Colonic mucosa (tissue), 4 donors: ENCODE measurements at regions not wholly inside any gene's neighbourhood (a gene's known extent, or its start where the extent isn't known, plus 50 kb on each side); places are given as distances from the start of the nearest gene placed in this dataset.

Experiments
- DNase-seq: peaks from one replicate; pipeline ENCODE4 v3.0.0-alpha.2; 2020
- H3K27ac ChIP-seq: fragments of 200-600 bp; one replicate; pipeline ENCODE4 v1.8.0; 2021
- H3K27me3 ChIP-seq: fragments of 200-600 bp; one replicate; pipeline ENCODE4 v1.8.0; 2021
- H3K36me3 ChIP-seq: fragments of 200-600 bp; one replicate; pipeline ENCODE4 v1.8.0; 2021
- H3K4me1 ChIP-seq: fragments of 200-600 bp; one replicate; pipeline ENCODE4 v1.8.0; 2021; ENCODE audit warnings: mild to moderate bottlenecking
- H3K4me3 ChIP-seq: fragments of 200-600 bp; one replicate; pipeline ENCODE4 v1.8.0; 2021
- H3K9ac ChIP-seq, 2 donors: one replicate each; pipeline ENCODE4 v1.7.0; 2013; ENCODE audit warnings: control low read depth in 2 of 2, low read depth in 2 of 2, low read length in 2 of 2
- H3K9me3 ChIP-seq: fragments of 200-600 bp; one replicate; pipeline ENCODE4 v1.8.0; 2021
- intact Hi-C: fragments of 100-400 bp; cut with DNase I; formaldehyde crosslinking; loops from one replicate; pipeline ENCODE4 v1.14.1; 2022
- TF ChIP-seq, protein P1 (sequence below): fragments of 200-600 bp; IDR thresholded peaks from one replicate; pipeline ENCODE4 v1.8.0; 2022; ENCODE audit warnings: antibody characterized with exemption, mild to moderate bottlenecking
- donor health status: healthy.
- donor health status: DM: no; HTN: no; CAD: no.
- donor health status: DM: no; HTN: no; CAD: no.

DNA sequence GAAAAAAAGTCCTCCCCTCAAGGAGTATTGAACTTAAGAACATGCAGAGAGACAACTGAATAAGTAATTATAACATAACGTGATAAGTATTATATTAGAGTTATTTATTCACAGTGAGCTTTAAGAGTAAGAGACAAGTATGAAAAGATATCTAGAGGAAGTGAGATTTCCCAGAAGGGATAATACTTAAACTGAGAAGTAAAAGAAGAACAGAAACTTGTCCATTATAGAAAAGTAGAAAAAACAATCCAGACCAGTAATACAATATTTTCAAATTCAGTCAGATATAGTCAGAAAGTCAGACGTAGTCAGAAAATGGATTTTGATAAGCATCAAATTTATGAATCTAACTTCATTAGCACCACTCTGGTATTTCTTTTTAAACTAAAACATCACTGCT, 613.0 kb upstream of the CCNG1 start:
- Histone ChIP-seq H3K9me3 (no peaks in the 10 kb centered on the region), H3K4me1 (no peaks in the 10 kb centered on the region), H3K27me3 (no peaks in the 10 kb centered on the region), H3K4me3 (no peak overlapping the region), H3K27ac (no peak overlapping the region), H3K36me3 (no peaks in the 10 kb centered on the region), H3K9ac (no peak overlapping the region)
- intact Hi-C loops = no loop called here
- TF ChIP-seq, protein P1, sequence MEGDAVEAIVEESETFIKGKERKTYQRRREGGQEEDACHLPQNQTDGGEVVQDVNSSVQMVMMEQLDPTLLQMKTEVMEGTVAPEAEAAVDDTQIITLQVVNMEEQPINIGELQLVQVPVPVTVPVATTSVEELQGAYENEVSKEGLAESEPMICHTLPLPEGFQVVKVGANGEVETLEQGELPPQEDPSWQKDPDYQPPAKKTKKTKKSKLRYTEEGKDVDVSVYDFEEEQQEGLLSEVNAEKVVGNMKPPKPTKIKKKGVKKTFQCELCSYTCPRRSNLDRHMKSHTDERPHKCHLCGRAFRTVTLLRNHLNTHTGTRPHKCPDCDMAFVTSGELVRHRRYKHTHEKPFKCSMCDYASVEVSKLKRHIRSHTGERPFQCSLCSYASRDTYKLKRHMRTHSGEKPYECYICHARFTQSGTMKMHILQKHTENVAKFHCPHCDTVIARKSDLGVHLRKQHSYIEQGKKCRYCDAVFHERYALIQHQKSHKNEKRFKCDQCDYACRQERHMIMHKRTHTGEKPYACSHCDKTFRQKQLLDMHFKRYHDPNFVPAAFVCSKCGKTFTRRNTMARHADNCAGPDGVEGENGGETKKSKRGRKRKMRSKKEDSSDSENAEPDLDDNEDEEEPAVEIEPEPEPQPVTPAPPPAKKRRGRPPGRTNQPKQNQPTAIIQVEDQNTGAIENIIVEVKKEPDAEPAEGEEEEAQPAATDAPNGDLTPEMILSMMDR = no peak
- DNase-seq = no peak

DNA sequence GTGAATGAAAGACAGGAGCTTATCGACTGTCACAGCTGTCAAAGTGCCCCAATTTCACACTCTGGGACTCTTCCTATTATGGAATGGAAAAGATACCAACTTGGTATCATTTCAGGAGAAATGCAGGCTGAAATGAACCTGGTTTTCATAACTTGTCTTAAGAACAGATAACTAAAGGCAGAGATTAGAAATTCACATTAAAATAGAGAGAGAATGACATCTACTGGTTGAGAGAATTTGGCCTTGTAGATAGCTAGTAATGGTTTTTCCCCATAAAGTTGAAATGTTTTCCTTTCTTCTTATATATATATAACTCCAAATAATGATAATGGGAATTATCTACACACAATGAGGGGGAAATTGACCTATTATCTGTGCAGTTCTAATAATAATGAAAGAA, 600.2 kb upstream of the CCNG1 start:
- intact Hi-C loops = no loop called here
- Histone ChIP-seq H3K27me3 (no peaks in the 10 kb centered on the region), H3K4me1 (no peaks in the 10 kb centered on the region), H3K9me3 (no peaks in the 10 kb centered on the region), H3K4me3 (no peak overlapping the region), H3K9ac (no peak overlapping the region), H3K27ac (no peak overlapping the region), H3K36me3 (no peaks in the 10 kb centered on the region)
- TF ChIP-seq, protein P1 = no peak
- DNase-seq = no peak

GRCh38 chr5:162842727-162843126, 594.7 kb upstream of the CCNG1 start:
- H3K9me3 ChIP-seq = no peaks in the 10 kb centered on the region
- no peaks in the 10 kb centered on the region for H3K4me1 ChIP-seq
- H3K27me3 ChIP-seq = no peaks in the 10 kb centered on the region
- H3K9ac ChIP-seq = no peak overlapping the region
- TF ChIP-seq, protein P1 = no peak
- intact Hi-C loops = no loop called here
- no peak for DNase-seq
- no peak overlapping the region for H3K27ac ChIP-seq
- no peaks in the 10 kb centered on the region for H3K36me3 ChIP-seq
- H3K4me3 ChIP-seq = no peak overlapping the region

DNA sequence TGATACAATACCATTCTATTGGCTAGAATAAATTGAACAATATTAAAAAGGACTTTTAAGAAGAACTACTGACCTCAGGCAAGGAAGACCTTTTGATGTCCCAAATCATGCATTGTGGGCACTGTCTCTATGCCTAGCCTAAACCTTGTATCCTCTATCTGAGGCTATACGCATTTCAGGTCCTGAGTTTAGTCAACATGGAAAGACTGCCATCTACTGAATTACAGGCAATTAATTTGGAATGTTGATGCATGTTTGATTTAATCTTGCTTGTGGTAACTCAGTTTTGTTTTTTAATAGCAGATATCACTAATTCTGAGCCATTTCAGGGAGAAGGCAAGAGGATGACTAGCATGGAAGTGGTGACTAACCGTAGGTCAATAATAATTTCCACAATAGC, 585.3 kb upstream of the CCNG1 start:
- no peak overlapping the region for H3K4me3 ChIP-seq
- no peak for DNase-seq
- TF ChIP-seq, protein P1 = no peak
- intact Hi-C loops = no loop called here
- no peak overlapping the region for H3K27ac ChIP-seq
- no peaks in the 10 kb centered on the region for H3K4me1 ChIP-seq
- H3K36me3 ChIP-seq = no peaks in the 10 kb centered on the region
- no peaks in the 10 kb centered on the region for H3K9me3 ChIP-seq
- H3K9ac ChIP-seq = no peak overlapping the region
- no peaks in the 10 kb centered on the region for H3K27me3 ChIP-seq

DNA sequence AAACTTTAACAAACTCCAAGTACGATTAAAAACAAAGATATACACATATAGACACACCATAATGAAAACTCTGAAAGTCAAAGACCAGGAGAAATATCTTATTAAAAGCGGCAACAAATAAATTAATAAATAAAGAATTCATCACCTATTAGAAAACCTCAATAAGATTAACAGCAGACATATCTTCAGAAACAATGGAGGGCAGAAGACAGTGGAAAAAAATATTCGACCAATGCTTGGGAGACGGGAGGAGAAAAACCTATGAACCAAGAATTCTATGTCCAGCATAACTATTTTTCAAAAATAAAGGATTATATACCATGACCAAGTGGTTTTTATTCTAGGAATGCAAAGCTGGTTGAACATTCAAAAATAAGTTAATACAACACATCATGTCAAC, 578.6 kb upstream of the CCNG1 start:
- TF ChIP-seq, protein P1 = no peak
- Histone ChIP-seq H3K4me3 (no peak overlapping the region), H3K27me3 (no peaks in the 10 kb centered on the region), H3K9ac (no peak overlapping the region), H3K4me1 (no peaks in the 10 kb centered on the region), H3K36me3 (no peaks in the 10 kb centered on the region), H3K27ac (no peak overlapping the region), H3K9me3 (no peaks in the 10 kb centered on the region)
- no peak for DNase-seq
- intact Hi-C loops = no loop called here

DNA sequence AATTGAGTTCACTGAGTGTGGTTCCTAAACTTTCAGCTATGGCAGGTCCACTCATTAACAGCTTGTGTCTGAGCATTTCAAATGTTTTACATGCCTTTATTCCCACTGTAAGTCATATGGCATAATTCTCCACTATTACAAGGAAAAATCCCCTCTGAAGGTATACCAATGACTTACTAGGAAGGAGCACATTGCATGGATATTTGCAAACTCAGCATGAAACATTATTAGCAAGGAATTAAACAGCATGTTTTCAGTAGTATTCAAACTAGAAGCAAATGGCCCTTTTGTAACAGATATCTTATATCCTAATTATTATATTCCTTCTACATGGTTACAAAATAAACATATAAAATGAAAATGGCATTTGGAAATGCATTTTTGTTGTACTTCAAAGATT, 566.4 kb upstream of the CCNG1 start:
- DNase-seq = no peak
- Histone ChIP-seq H3K27ac (no peak overlapping the region), H3K4me1 (no peaks in the 10 kb centered on the region), H3K4me3 (no peak overlapping the region), H3K9me3 (no peaks in the 10 kb centered on the region), H3K36me3 (no peaks in the 10 kb centered on the region), H3K27me3 (no peaks in the 10 kb centered on the region), H3K9ac (no peak overlapping the region)
- TF ChIP-seq, protein P1 = no peak
- intact Hi-C loops = no loop called here
